SIG-M5 treated with dmso at 0.1 percent for 504 hours (cell line): ENCODE measurements at regions not wholly inside any gene's neighbourhood (a gene's known extent, or its start where the extent isn't known, plus 50 kb on each side); places are given as distances from the start of the nearest gene placed in this dataset.
A peak's percentile ranks its signal among the peaks of the same experiment; 100 is the strongest.

Source experiments
- DNase-seq: peaks from one replicate; lab custom pipeline; 2025; ENCODE audit not compliant: unreplicated experiment; lab: John Stamatoyannopoulos, UW

DNA sequence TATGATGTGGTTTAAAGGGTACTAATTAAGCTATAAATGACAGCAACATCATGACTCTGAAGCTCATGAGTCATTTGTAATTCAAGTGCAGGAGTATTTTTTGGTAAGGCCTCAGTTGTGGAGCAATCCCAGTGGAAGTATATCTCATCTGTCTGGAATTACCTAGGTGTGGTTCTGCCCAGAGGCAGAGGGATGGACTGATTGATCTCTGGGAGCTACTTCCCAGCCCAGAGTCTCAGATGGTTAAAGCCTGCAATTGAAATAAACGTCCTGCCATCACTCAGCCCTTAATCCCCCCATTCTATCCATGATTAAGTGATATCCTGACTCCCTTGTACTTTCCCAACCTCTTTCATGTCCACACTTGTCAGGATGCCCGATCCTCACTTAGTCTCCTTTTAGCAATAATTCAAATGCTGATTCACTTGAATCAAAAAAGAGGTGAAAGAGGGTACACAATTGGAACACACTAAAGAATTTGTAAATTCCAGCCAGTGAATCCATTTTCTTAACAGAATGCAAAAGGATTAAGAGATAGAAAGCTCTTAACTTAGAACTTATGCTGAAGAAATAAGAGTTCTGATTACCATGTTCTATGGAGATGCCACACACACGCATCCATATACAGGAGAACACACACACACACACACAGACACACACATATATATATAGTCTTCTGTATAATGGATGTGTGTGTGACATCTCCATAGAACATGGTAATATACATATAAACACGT, 664.4 kb downstream of the NYAP2 start:
- DNase-seq, result no peak

- peak; percentile 84 for DNase-seq
Measured at GRCh38 chr2:226059961-226060627, 660.6 kb downstream of the NYAP2 start.

DNA sequence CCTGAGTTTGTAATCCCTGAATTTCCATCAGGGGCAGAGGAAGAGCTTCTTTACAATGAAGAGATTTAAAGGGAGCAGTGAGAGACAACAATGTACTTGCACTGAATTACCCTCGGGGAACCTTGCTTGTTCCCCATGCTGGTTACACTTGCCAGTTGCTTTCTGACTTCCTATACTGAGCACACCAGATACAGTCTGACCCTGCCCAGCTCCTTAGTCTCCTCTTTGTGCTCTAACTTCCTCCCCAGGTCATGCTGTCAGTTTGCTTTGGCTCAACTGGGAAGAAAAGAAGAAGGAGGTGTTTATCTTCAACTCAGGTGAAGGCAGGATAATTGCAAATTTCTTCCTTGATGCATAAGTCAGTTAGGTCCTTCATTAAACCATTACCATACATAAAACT, 658.4 kb downstream of the NYAP2 start:
- peak; percentile 62 for DNase-seq

GRCh38 chr2:226057365-226057764, 657.9 kb downstream of the NYAP2 start:
- DNase-seq, result no peak

DNA sequence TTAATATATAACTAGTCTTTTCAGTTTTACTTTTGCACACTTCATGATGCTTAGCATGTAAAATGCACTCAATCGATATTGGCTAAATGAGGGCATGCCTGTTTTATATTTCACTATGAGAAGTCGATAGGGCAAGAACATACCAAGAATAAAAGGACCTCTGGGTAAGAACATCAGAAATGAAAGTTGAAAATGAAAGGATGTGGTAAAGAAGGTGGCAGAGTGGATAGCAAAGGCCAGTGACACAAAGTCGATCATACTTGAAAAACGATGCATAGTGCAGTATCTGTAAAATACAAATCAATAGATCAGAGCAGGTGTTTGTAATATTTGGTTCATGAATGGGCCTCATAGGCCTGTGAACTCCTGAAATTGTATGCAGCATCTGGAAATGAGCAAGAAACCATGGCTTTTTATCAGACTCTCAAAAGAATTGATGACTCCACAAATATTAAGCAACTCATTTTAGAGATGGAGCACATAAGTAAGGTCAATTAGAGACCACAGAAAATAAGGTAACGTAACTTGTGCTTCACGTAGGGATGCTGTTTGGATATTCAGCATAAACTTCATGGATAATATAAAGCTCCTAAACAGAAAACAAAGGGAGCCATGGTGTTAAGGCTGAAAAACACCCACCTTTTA, 653.4 kb downstream of the NYAP2 start:
- no peak for DNase-seq

GRCh38 chr2:226050822-226051221, 651.3 kb downstream of the NYAP2 start:
- DNase-seq, result no peak

DNA sequence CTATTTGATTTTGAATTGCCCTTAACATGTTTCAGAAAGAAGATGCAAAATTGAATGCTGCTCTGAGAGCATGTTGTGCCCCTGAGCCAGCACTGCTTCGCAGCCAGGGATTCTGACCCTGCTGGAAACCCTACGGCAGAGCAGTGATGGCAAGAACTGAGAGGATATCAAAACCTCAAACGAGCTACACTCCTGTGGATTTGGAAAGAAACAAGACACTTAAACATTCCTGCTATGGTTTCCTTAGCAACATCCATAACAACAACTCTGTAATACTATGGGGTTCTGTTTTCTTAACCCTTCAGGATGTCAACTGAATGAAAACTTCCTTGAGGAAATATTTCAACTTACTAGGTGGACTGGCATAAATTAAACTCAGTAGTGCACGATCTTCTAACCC, 649.1 kb downstream of the NYAP2 start:
- no peak for DNase-seq

GRCh38 chr2:226045080-226045479, 645.6 kb downstream of the NYAP2 start:
- no peak for DNase-seq

GRCh38 chr2:226040344-226040900, 640.9 kb downstream of the NYAP2 start:
- DNase-seq, result no peak

DNA sequence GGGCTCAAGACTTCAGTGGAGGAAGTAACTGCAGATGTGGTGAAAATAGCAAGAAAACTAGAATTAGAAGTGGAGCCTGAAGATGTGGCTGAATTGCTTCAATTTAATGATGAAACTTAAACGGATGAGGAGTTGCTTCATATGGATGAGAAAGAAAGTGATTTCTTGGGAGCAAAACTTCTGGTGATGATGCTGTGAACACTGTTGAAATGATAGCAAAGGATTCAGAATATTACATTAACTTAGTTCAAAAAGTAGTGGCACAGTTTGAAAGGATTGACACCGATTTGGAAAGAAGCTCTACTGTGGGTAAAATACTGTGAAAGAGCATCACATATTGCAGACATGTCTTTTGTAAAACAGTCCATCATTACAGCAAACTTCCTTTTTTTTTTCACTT, 638.0 kb downstream of the NYAP2 start:
- peak; percentile 99 for DNase-seq

DNA sequence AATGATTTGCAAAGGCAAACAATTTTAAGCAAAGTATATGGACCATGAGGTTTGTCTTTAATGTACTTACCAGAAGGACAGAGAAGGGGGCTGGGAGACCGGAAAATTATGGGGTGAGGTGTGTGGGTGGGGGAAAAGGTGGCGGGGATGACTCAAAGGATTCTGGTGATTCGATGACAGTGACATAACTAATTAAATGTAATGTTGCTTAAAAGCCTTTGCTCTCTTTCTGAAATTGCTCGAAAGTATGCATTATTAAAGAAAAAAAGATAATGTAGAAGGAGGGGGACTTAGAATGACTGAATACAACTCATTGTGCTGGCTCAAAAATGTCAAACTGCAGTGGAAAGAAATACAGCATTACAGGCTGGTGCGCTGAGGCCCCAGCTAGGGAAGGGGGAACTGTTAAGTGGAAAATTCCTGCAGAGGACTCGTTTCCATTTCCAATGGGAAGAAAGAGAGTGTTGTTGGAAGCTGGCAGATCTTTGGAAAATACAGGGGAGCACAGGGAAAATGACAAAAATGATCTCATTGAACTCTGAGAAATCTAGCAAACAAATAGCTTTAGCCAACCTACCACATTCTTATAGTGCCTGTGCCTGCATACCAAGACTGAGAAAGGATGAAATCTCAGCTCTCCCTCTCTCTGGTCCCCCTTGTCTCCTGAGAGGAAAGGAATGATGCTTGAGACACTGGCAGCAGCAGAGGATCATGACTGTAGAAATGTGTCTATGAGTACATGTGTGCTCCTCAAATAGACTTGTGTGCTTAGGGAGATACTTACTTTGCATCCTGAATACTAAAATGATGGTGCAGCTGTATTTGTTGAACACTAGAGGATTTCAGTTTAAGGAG, 632.4 kb downstream of the NYAP2 start:
- peak; percentile 62 for DNase-seq

- peak; percentile 94 for DNase-seq
Measured at GRCh38 chr2:226030788-226031646, 631.5 kb downstream of the NYAP2 start.

- DNase-seq, result peak; percentile 94
Measured at GRCh38 chr2:226030369-226030768, 630.9 kb downstream of the NYAP2 start.

- DNase-seq, result no peak
Measured at GRCh38 chr2:226023946-226024345, 624.4 kb downstream of the NYAP2 start.

GRCh38 chr2:226023383-226023782, 623.9 kb downstream of the NYAP2 start:
- DNase-seq, result no peak

- DNase-seq, result no peak
Measured at GRCh38 chr2:226020956-226021355, 621.4 kb downstream of the NYAP2 start.

- DNase-seq, result no peak
Measured at GRCh38 chr2:226020176-226020575, 620.7 kb downstream of the NYAP2 start.

- no peak for DNase-seq
Measured at GRCh38 chr2:226018641-226019040, 619.1 kb downstream of the NYAP2 start.

- no peak for DNase-seq
Measured at GRCh38 chr2:226017537-226017936, 618.0 kb downstream of the NYAP2 start.

- DNase-seq, result no peak
Measured at GRCh38 chr2:226017107-226017506, 617.6 kb downstream of the NYAP2 start.
